GM12875 (cell line): ENCODE measurements at regions not wholly inside any gene's neighbourhood (a gene's known extent, or its start where the extent isn't known, plus 50 kb on each side); places are given as distances from the start of the nearest gene placed in this dataset.

Experiments
- H3K4me3 ChIP-seq: one replicate; pipeline ENCODE4 v1.5.1; 2011; ENCODE audit warnings: low read depth, low read length, control low read depth
- CTCF ChIP-seq: IDR thresholded peaks from 2 replicates; pipeline ENCODE4 v1.5.1; 2011; ENCODE audit warnings: low read depth, mild to moderate bottlenecking, control low read depth, inconsistent platforms, low read length, moderate library complexity, borderline replicate concordance; ENCODE audit not compliant: insufficient read depth

- TF ChIP-seq CTCF: no peak
- H3K4me3 ChIP-seq: no peak overlapping the region
Observed at GRCh38 chr5:58366461-58366860, 93.4 kb downstream of the PLK2 start.

- TF ChIP-seq CTCF: no peak
- H3K4me3 ChIP-seq: no peak overlapping the region
Observed at GRCh38 chr5:58365791-58366190, 94.1 kb downstream of the PLK2 start.

- H3K4me3 ChIP-seq: no peak overlapping the region
- TF ChIP-seq CTCF: no peak
Observed at GRCh38 chr5:58363461-58364249, 96.2 kb downstream of the PLK2 start.

- no peak for TF ChIP-seq CTCF
- no peak overlapping the region for H3K4me3 ChIP-seq
Observed at GRCh38 chr5:58362135-58362534, 97.8 kb downstream of the PLK2 start.

- no peak for TF ChIP-seq CTCF
Observed at GRCh38 chr5:58360794-58361193, 99.1 kb downstream of the PLK2 start.

GRCh38 chr5:58359981-58360380 lies 99.9 kb downstream of the PLK2 start:
- H3K4me3 ChIP-seq: no peak overlapping the region
- TF ChIP-seq CTCF: no peak

More at GRCh38 chr5:58360794-58361193, 99.1 kb downstream of the PLK2 start:
- no peak overlapping the region for H3K4me3 ChIP-seq

DNA sequence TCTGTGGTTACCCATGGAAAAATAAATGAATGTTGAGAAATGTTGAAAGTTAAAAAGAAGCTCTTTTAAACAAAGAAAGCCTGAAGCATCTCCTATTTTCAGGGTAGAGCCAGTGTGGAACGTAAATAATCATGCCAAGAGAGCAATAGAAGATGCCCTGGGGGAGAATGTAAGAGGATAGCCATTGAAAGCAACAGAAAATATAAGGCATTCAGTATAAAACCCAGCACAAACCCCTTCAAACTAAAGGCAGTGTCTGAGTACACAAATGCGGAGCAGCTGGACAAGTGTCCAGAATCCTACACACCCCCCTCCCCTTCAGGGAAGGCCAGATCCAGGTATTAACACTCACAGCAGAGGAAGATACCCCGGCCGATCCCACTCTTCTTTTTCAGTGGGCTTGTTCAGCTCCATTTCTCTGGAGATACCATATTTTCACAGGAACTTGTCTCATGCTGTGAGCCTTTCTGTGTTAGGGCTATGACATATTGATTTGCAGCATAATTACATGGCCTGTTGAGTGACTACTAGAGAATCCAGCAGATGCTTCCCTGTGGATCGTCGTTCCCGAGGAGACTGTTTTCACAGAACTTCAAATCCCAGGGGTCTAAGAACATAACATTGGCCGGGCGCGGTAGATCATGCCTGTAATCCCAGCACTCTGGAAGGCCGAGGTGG lies 101.2 kb downstream of the PLK2 start:
- TF ChIP-seq CTCF: no peak
- H3K4me3 ChIP-seq: no peak overlapping the region
